Peyer's patch (tissue), 4 donors: ENCODE measurements at regions not wholly inside any gene's neighbourhood (a gene's known extent, or its start where the extent isn't known, plus 50 kb on each side); places are given as distances from the start of the nearest gene placed in this dataset.

ENCODE experiments used
- POLR2A ChIP-seq, 2 donors: fragments of 450-650 bp; IDR thresholded peaks; one replicate each; pipeline ENCODE4 v1.5.1; 2017; ENCODE audit warnings: antibody characterized with exemption in 2 of 2, mild to moderate bottlenecking in 2 of 2, moderate library complexity in 2 of 2
- TF ChIP-seq, protein P1 (sequence below), 6 experiments: fragments of 450-650 bp in 4 of 6; fragments of 200-600 bp in 2 of 6; sonication (generic) in 1 of 6; IDR thresholded peaks; one replicate each; pipeline ENCODE4 v1.5.1; 2017 to 2019; ENCODE audit warnings: antibody characterized with exemption in 6 of 6, mild to moderate bottlenecking in 3 of 6, moderate library complexity in 1 of 6

DNA sequence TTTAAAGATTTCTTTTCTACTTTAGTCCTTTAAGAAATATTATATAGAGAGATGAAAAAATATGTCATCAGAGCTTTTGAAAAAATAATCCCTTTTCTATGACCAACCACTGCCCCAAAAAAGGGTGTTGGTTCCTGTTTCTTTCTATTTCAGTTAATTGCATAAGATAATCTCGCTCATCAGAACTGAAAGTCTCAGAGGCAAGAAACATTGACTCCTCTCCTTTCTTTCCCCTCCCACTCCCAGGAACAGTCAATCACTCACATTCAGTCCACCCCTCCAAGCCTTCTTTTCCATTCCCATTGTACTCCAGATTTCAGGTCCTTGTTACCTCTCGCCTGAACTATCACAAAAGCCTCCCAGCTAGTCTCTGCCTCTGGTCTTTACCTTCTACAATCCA lies 153.7 kb upstream of the ABI3BP start:
- no peak for TF ChIP-seq POLR2A (IDR thresholded peaks at IDR 0.05)
- TF ChIP-seq, protein P1, sequence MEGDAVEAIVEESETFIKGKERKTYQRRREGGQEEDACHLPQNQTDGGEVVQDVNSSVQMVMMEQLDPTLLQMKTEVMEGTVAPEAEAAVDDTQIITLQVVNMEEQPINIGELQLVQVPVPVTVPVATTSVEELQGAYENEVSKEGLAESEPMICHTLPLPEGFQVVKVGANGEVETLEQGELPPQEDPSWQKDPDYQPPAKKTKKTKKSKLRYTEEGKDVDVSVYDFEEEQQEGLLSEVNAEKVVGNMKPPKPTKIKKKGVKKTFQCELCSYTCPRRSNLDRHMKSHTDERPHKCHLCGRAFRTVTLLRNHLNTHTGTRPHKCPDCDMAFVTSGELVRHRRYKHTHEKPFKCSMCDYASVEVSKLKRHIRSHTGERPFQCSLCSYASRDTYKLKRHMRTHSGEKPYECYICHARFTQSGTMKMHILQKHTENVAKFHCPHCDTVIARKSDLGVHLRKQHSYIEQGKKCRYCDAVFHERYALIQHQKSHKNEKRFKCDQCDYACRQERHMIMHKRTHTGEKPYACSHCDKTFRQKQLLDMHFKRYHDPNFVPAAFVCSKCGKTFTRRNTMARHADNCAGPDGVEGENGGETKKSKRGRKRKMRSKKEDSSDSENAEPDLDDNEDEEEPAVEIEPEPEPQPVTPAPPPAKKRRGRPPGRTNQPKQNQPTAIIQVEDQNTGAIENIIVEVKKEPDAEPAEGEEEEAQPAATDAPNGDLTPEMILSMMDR (IDR thresholded peaks at IDR 0.05), result no peak
